H1 (cell line): ENCODE measurements at regions not wholly inside any gene's neighbourhood (a gene's known extent, or its start where the extent isn't known, plus 50 kb on each side); places are given as distances from the start of the nearest gene placed in this dataset.

ENCODE experiments used
- CTCF ChIA-PET: fragments of 300-600 bp; sonication (Branson Sonifier 250); formaldehyde crosslinking; loops from one replicate; lab custom pipeline; 2021; ENCODE audit not compliant: partially characterized antibody; lab: Charles Lee
- POLR2A ChIA-PET: fragments of 300-600 bp; sonication (Branson Sonifier 250); formaldehyde crosslinking; loops from one replicate; lab custom pipeline; 2021; ENCODE audit warnings: inconsistent platforms; ENCODE audit not compliant: partially characterized antibody; lab: Charles Lee
- DNase-seq, 2 experiments: peaks; one replicate each; pipeline versions ENCODE4 v3.0.0 to v3.0.0-alpha.2; 2010 to 2022; ENCODE audit warnings: low spot score in 2 of 2, low read depth in 1 of 2, mixed read lengths in 1 of 2
- FAIRE-seq: peaks from 2 replicates; lab custom pipeline; 2011; peaks lifted over from hg19 to GRCh38; lab: Jason Lieb, UNC
- H2AFZ ChIP-seq: 2 replicates; pipeline ENCODE4 v1.8.1; 2012; ENCODE audit warnings: low read length, inconsistent platforms
- H2AK5ac ChIP-seq: 2 replicates; pipeline ENCODE4 v1.6.1; 2013; ENCODE audit warnings: low read depth, low read length
- H2BK120ac ChIP-seq: replicated peaks from 2 replicates; pipeline ENCODE3; 2013; ENCODE audit warnings: low read depth, low read length, inconsistent platforms
- H2BK12ac ChIP-seq: 2 replicates; pipeline ENCODE4 v1.6.1; 2013; ENCODE audit warnings: low read depth, low read length
- H2BK15ac ChIP-seq: 2 replicates; pipeline ENCODE4 v1.6.1; 2013; ENCODE audit warnings: low read length
- H2BK20ac ChIP-seq: 2 replicates; pipeline ENCODE4 v1.6.1; 2013; ENCODE audit warnings: low read length
- H2BK5ac ChIP-seq: 2 replicates; pipeline ENCODE4 v1.6.1; 2013; ENCODE audit warnings: low read depth, low read length
- H3K14ac ChIP-seq: 2 replicates; pipeline ENCODE4 v1.6.1; 2013; ENCODE audit warnings: inconsistent platforms; ENCODE audit not compliant: insufficient read length
- H3K18ac ChIP-seq: 2 replicates; pipeline ENCODE4 v1.6.1; 2013; ENCODE audit warnings: low read length; ENCODE audit errors: extremely low read depth
- H3K23ac ChIP-seq: 2 replicates; pipeline ENCODE4 v1.6.1; 2013; ENCODE audit warnings: inconsistent platforms; ENCODE audit not compliant: insufficient read length
- H3K23me2 ChIP-seq: 2 replicates; pipeline ENCODE4 v1.6.1; 2013; ENCODE audit warnings: low read depth, low read length
- H3K27ac ChIP-seq: 2 replicates; pipeline ENCODE4 v1.6.1; 2011; ENCODE audit warnings: low read depth, low read length, inconsistent platforms
- H3K27me3 ChIP-seq, 4 experiments: replicated peaks in 1 of 4; 1 replicate in 1 of 4; 2 replicates in 3 of 4; pipeline versions ENCODE4 v1.6.1 to v1.8.1; 2011 to 2013; ENCODE audit warnings: low read length in 3 of 4, mild to moderate bottlenecking in 3 of 4, inconsistent platforms in 2 of 4, mixed read lengths in 2 of 4, moderate library complexity in 1 of 4; ENCODE audit not compliant: control insufficient read depth in 3 of 4, insufficient read depth in 3 of 4; ENCODE audit errors: extremely low read depth in 1 of 4
- H3K36me3 ChIP-seq, 4 experiments: 2 replicates each; pipeline versions ENCODE4 v1.6.1 to v1.8.1; 2011 to 2013; ENCODE audit warnings: mild to moderate bottlenecking in 4 of 4, low read length in 3 of 4, moderate library complexity in 2 of 4, control low read depth in 1 of 4, inconsistent platforms in 1 of 4; ENCODE audit not compliant: insufficient read depth in 4 of 4, control insufficient read depth in 2 of 4
- H3K4ac ChIP-seq: replicated peaks from 2 replicates; pipeline ENCODE3; 2013; ENCODE audit warnings: low read length, low read depth, mixed read lengths, inconsistent platforms; ENCODE audit not compliant: insufficient read length
- H3K4me1 ChIP-seq, 4 experiments: replicated peaks in 1 of 4; 1 replicate in 1 of 4; 2 replicates in 3 of 4; pipeline versions ENCODE4 v1.6.1 to v1.8.1; 2011 to 2013; ENCODE audit warnings: low read length in 3 of 4, inconsistent platforms in 2 of 4, mixed read lengths in 1 of 4; ENCODE audit not compliant: insufficient read depth in 4 of 4, control insufficient read depth in 3 of 4
- H3K4me2 ChIP-seq, 2 experiments: 2 replicates each; pipeline versions ENCODE4 v1.6.1 to v1.8.1; 2011 to 2013; ENCODE audit warnings: low read depth in 2 of 2, low read length in 2 of 2, control low read depth in 1 of 2, inconsistent platforms in 1 of 2, mild to moderate bottlenecking in 1 of 2; ENCODE audit not compliant: insufficient read depth in 1 of 2
- H3K4me3 ChIP-seq, 4 experiments: fragments of 200-600, 300-600 bp in 1 of 4; sonication (generic), shearing (Covaris generic), sonication (Bioruptor Twin) in 1 of 4; 2 replicates each; pipeline versions ENCODE4 v1.5.1 to v1.8.1; 2011 to 2016; ENCODE audit warnings: low read length in 4 of 4, low read depth in 3 of 4, control low read depth in 2 of 4, inconsistent platforms in 2 of 4, mild to moderate bottlenecking in 2 of 4, mixed read lengths in 1 of 4, moderate library complexity in 1 of 4; ENCODE audit not compliant: insufficient read depth in 2 of 4; ENCODE audit errors: extremely low read depth in 1 of 4
- H3K56ac ChIP-seq: replicated peaks from 2 replicates; pipeline ENCODE3; 2013; ENCODE audit warnings: low read depth, mild to moderate bottlenecking, mixed read lengths, low read length, inconsistent platforms; ENCODE audit not compliant: insufficient read length
- H3K79me1 ChIP-seq: 2 replicates; pipeline ENCODE4 v1.6.1; 2013; ENCODE audit warnings: low read depth, low read length, control low read depth
- H3K79me2 ChIP-seq, 2 experiments: 2 replicates each; pipeline versions ENCODE4 v1.6.1 to v1.8.1; 2012 to 2013; ENCODE audit warnings: low read length in 2 of 2, mild to moderate bottlenecking in 2 of 2, inconsistent platforms in 1 of 2; ENCODE audit not compliant: insufficient read depth in 2 of 2, control insufficient read depth in 1 of 2
- H3K9ac ChIP-seq, 4 experiments: replicated peaks in 1 of 4; 1 replicate in 1 of 4; 2 replicates in 3 of 4; pipeline versions ENCODE4 v1.6.1 to v1.8.1; 2011 to 2013; ENCODE audit warnings: low read depth in 3 of 4, low read length in 3 of 4, control low read depth in 2 of 4, mild to moderate bottlenecking in 2 of 4, moderate library complexity in 2 of 4, inconsistent platforms in 1 of 4; ENCODE audit errors: extremely low read depth in 1 of 4
- H3K9me3 ChIP-seq, 2 experiments: 2 replicates each; pipeline versions ENCODE4 v1.6.1 to v1.8.1; 2012 to 2013; ENCODE audit warnings: mild to moderate bottlenecking in 2 of 2, moderate library complexity in 2 of 2, control low read depth in 1 of 2, inconsistent platforms in 1 of 2, low read depth in 1 of 2, low read length in 1 of 2, mixed read lengths in 1 of 2; ENCODE audit not compliant: insufficient read depth in 2 of 2
- H4K20me1 ChIP-seq, 2 experiments: replicated peaks in 1 of 2; 2 replicates each; pipeline versions ENCODE3 to v1.8.1; 2011 to 2013; ENCODE audit warnings: inconsistent platforms in 2 of 2, low read length in 2 of 2, mild to moderate bottlenecking in 1 of 2; ENCODE audit not compliant: insufficient read depth in 2 of 2, control insufficient read depth in 1 of 2
- H4K5ac ChIP-seq: 2 replicates; pipeline ENCODE4 v1.6.1; 2013; ENCODE audit warnings: low read length, low read depth, mixed read lengths, inconsistent platforms; ENCODE audit not compliant: insufficient read length
- H4K8ac ChIP-seq: 2 replicates; pipeline ENCODE4 v1.8.0; 2013; ENCODE audit warnings: mild to moderate bottlenecking, moderate library complexity, low read length, inconsistent platforms; ENCODE audit not compliant: insufficient read depth; ENCODE audit errors: extremely low read depth
- H4K91ac ChIP-seq: replicated peaks from 2 replicates; pipeline ENCODE3; 2013; ENCODE audit warnings: low read length, mixed read lengths, inconsistent platforms; ENCODE audit not compliant: insufficient read length
- BCL11A ChIP-seq, 2 experiments: IDR thresholded peaks; one replicate each; pipeline ENCODE4 v1.6.1; 2011; ENCODE audit warnings: low read depth in 2 of 2, low read length in 2 of 2, mild to moderate bottlenecking in 2 of 2
- CBX5 ChIP-seq: fragments of 300-800, 300-1000 bp; sonication (generic); IDR thresholded peaks from 2 replicates; pipeline ENCODE4 v1.7.1; 2016; ENCODE audit warnings: antibody characterized with exemption, low read length, low read depth
- CHD1 ChIP-seq: IDR thresholded peaks from 2 replicates; pipeline ENCODE4 v1.6.1; 2012; ENCODE audit warnings: low read depth, low read length, improper control_type of control experiment
- CREB1 ChIP-seq: IDR thresholded peaks from 2 replicates; pipeline ENCODE4 v1.6.1; 2012; ENCODE audit warnings: inconsistent platforms
- E2F6 ChIP-seq: IDR thresholded peaks from 2 replicates; pipeline ENCODE4 v1.6.1; 2012; ENCODE audit warnings: inconsistent platforms
- GTF2F1 ChIP-seq: IDR thresholded peaks from 2 replicates; pipeline ENCODE4 v1.6.1; 2012; ENCODE audit warnings: low read depth, low read length, improper control_type of control experiment, borderline replicate concordance
- KDM4A ChIP-seq: IDR thresholded peaks from one replicate; pipeline ENCODE4 v1.7.1; 2012; ENCODE audit warnings: low read depth, mild to moderate bottlenecking, moderate library complexity, low read length, inconsistent platforms; ENCODE audit not compliant: severe bottlenecking
- KDM5A ChIP-seq: fragments of 200-600 bp; IDR thresholded peaks from 2 replicates; pipeline ENCODE4 v1.7.1; 2012; ENCODE audit warnings: mild to moderate bottlenecking, low read length, inconsistent platforms, mixed read lengths
- MAFK ChIP-seq: IDR thresholded peaks from 2 replicates; pipeline ENCODE4 v1.6.1; 2012; ENCODE audit warnings: low read depth, mild to moderate bottlenecking, improper control_type of control experiment, low read length
- POLR2A ChIP-seq, 2 experiments: IDR thresholded peaks; 1 replicate in 1 of 2; 2 replicates in 1 of 2; pipeline ENCODE4 v1.6.1; 2011; ENCODE audit warnings: low read depth in 2 of 2, low read length in 2 of 2, mild to moderate bottlenecking in 2 of 2; ENCODE audit errors: control extremely low read depth in 1 of 2
- POLR2AphosphoS5 ChIP-seq: IDR thresholded peaks from 2 replicates; pipeline ENCODE4 v1.6.1; 2011; ENCODE audit warnings: low read depth, low read length
- SIRT6 ChIP-seq: IDR thresholded peaks from one replicate; pipeline ENCODE4 v1.7.1; 2012; ENCODE audit warnings: low read length, inconsistent platforms
- SP2 ChIP-seq: IDR thresholded peaks from 2 replicates; pipeline ENCODE4 v1.6.1; 2012; ENCODE audit warnings: mild to moderate bottlenecking, low read length, inconsistent platforms
- SUZ12 ChIP-seq: fragments of 200-600 bp; sonication (generic); IDR thresholded peaks from 2 replicates; pipeline ENCODE4 v1.6.1; 2012; ENCODE audit warnings: mild to moderate bottlenecking, inconsistent platforms, low read length, moderate library complexity, mixed read lengths
- TAF7 ChIP-seq: optimal IDR thresholded peaks from 2 replicates; pipeline ENCODE3; 2011; ENCODE audit warnings: low read depth, mild to moderate bottlenecking, inconsistent platforms, low read length, moderate library complexity, borderline replicate concordance
- TEAD4 ChIP-seq: IDR thresholded peaks from 2 replicates; pipeline ENCODE4 v1.6.1; 2012; ENCODE audit warnings: low read depth, low read length, inconsistent platforms, mixed read lengths
- WGBS, 2 experiments: shearing (Covaris generic) in 1 of 2; methylation state at CpG; one replicate each; pipeline versions ENCODE4 v1.1.6 to v1.1.7; 2013 to 2015; ENCODE audit warnings: low lambda C conversion rate in 2 of 2, mixed read lengths in 2 of 2, inconsistent platforms in 1 of 2, low coverage in 1 of 2, missing lambda C conversion rate in 1 of 2; ENCODE audit not compliant: insufficient replicate concordance in 2 of 2, insufficient coverage in 1 of 2, insufficient read length in 1 of 2; ENCODE audit errors: extremely low coverage in 1 of 2, missing lambda C conversion rate in 1 of 2; 5-methylcytosine and 5-hydroxymethylcytosine counted together

DNA sequence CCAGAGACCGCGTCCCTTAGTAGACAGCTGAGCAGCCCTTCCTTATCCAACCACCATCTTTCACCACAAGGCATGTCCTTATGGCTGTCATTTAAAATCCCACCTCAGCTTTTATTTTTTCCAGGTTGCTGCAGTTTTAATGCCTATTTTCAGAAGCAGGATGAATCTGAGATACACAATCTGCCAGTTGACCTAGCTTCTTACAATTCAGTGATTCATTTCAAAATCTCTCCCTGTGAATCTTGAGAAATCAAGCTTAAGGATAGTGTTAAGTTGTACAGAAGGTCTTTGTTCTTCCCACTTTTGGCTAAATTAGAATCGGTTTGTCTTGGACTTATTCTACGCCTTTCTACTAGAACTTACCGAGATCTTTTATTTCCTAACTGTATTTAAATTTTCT lies 522.3 kb upstream of the CFAP20DC start:
- Histone ChIP-seq H3K56ac (no peak overlapping the region), H3K23me2 (no peaks in the 10 kb centered on the region), H3K27ac (no peak overlapping the region), H3K4me2 (no peak overlapping the region), H3K4me1 (no peaks in the 10 kb centered on the region), H3K18ac (no peak overlapping the region), H3K36me3 (no peaks in the 10 kb centered on the region), H3K23ac (no peak overlapping the region), H4K20me1 (no peaks in the 10 kb centered on the region), H2BK120ac (no peak overlapping the region), H2BK12ac (no peak overlapping the region), H4K91ac (no peak overlapping the region), H4K8ac (no peak overlapping the region), H3K9me3 (no peaks in the 10 kb centered on the region), H2BK20ac (no peak overlapping the region), H2BK15ac (no peak overlapping the region), H2AFZ (no peak overlapping the region), H2BK5ac (no peak overlapping the region), H3K79me1 (no peaks in the 10 kb centered on the region), H3K9ac (no peak overlapping the region), H3K4ac (no peak overlapping the region), H2AK5ac (no peak overlapping the region), H3K4me3 (no peak overlapping the region), H3K79me2 (no peaks in the 10 kb centered on the region), H3K27me3 (no peaks in the 10 kb centered on the region), H4K5ac (no peak overlapping the region), H3K14ac (no peak overlapping the region)
- ChIA-PET POLR2A (no interaction called here), CTCF (interaction anchor here (1.0 to 1.2 kb wide), 3 partner anchors 162 to 611 kb away, joined by 3 to 4 read pairs (median 3); no protein-coding TSS in a partner anchor)
- FAIRE-seq = no peak
- WGBS, 2 experiments = 91% methylated on average over 5 of the region's 5 CpGs; no CpG with 5 or more reads in 1 of the 2 experiments
- no peak for DNase-seq
- TF ChIP-seq POLR2A (IDR thresholded peaks at IDR 0.05; ENCODE audit: control extremely low read depth in 1 of 2, low read depth in 2 of 2, low read length in 2 of 2) (no peak), E2F6 (no peak), TEAD4 (no peak), BCL11A (IDR thresholded peaks at IDR 0.05; ENCODE audit: low read depth in 2 of 2, low read length in 2 of 2) (no peak), SUZ12 (no peak), CREB1 (no peak), POLR2AphosphoS5 (no peak), CHD1 (no peak), SP2 (no peak), GTF2F1 (no peak), CBX5 (no peak), MAFK (no peak), SIRT6 (no peak), KDM5A (no peak), TAF7 (no peak), KDM4A (no peak)
